ENCODE measurements at regions not wholly inside any gene's neighbourhood (a gene's known extent, or its start where the extent isn't known, plus 50 kb on each side); places are given as distances from the start of the nearest gene placed in this dataset.
"Not testable (repeated sequence)": the region's sequence is repeated elsewhere in the genome, so short reads cannot be mapped to it uniquely, and the experiment has no call there.

DNA sequence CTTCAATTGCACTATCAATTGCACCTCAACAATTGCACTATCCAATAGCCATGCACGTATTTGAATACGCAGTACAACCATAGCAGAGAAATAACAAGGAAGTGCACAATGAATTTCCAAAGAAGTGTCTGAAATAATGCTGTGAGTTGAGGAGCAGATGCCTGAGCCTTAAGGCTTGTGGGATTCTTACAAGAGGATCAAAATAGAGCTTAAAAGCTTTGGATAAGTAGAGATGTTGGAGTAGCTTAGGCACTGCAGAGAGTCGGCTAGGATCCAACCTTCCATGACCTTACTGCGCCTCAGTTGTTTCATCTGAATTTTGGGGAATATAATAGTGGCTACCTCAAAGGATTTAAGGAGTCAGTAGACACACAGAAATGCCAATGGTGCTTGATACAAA lies 196.1 kb upstream of the FLRT2 start:
- DNase-seq: no peak

DNA sequence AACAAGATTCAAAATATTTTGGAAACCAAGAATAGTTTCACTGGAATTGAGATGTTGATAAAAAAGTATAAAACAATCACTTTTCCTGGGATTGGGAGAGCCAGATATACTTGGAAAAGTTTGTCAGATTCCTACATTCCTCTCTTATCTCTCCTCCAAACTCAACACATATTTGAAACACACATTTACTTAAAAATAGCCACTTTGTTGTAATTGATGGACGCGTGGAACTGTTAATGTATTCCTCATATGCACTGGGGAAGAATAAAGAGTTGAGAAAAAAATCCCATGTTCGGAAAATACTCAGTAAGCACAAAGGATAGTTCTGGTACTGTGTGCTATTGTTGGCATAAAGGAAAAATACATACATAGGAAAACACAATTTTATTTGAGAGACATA lies 195.6 kb upstream of the FLRT2 start:
- DNase-seq: no peak

DNA sequence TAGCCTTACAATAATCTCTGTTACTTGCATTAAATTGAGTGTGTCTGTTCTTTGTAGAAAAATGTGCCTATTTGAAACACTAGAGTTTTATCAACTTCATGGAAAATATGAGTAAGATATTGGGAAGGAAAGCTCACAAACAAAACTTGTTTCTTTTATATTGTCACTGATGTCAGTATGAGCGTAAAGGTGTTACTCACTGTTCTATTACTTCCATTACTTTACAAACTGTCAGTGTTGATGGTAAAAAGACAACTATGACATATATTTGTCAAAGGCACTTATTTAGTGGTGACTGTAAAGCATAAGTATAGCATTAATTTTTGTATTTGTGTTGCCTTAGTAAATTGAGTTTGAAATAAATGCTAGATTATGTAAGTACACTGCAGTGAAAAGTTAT lies 193.7 kb upstream of the FLRT2 start:
- DNase-seq: no peak

DNA sequence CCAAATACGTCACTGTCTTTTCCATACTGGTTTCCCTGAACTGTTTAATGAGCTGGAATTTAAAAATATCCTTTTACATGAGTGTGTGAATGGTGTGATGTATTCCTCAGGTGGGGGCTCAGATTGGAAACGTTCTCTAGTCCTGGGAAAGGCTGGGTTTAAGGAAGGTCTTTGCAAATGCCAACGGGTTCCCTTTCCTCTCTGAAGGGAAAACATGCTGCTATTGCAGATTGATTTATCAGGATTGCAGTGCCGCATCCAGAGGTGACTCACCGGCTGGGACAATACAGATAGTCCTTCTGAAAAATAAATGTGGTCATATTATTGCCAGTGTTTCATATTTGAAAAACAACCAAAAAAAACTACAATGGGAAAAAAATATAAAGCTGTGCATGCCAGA lies 193.1 kb upstream of the FLRT2 start:
- DNase-seq: no peak

DNA sequence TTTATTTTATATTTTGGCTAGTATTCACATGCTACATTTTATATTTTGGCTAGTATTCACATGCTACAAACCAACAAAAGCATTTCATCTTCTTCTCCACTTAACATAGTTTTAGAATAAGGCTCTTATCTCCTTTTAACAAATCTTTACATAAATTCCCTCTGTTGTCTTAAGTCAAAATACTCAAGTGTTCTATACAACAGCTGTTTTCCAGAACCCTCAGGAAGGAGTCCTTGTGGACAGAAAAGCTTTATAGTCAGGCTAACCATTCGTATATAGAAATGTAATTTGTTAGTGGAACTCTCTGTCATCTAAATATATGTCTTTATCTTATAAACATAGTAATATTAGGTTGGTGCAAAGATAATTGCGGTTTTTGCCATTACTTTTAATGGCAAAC lies 191.0 kb upstream of the FLRT2 start:
- DNase-seq: no peak

DNA sequence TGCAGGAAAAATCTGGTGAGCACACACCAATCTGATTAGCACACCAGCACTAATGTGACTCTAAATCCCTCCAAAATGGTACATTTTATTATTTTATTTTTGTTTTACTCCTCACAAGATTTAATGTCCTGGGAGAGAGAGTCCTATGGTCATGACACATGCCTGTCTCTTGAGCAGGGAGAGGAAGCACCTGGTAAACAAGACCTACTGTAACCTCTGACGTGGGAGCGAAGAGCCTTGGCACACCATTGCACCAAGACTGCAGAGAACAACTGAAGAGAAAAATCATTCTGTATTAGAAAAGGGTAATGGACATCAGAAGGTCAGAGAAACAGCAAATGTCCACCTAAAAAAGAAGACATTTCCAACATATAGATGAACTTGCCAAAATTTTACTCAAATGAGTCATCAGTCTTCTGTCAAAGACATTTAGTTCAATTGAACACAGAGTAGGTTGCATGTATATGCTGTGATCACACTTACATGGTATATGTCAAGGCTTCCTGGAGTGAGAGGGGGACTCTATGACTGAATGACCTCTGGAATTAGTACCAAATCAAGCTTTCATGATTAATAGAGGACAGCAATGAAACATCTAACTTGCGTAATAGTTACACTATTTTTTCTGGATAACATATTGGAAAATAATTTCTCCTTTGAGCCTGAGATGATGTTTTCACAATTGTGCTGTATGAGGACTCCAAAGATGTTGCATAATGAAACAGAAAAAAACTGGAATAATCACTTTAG lies 186.9 kb upstream of the FLRT2 start:
- no peak for DNase-seq

DNA sequence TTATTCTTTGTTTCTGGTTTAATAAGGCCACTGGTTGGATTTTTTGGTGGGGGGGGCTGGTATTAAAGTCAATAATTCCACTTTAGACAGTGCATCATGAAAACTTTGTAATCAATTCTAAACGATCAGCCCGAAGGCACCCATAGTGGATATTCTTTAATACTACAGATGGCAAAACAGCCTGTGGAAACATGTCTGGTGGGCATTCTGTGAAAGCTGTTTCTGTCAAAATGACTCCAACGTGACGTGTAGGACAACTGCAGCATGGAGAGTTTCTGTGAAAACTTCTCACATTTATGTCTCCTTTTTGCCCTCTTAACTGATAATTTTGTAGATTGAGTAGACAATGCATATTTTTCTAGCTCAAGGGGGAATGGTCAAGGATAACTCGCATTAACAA lies 185.8 kb upstream of the FLRT2 start:
- DNase-seq: no peak

DNA sequence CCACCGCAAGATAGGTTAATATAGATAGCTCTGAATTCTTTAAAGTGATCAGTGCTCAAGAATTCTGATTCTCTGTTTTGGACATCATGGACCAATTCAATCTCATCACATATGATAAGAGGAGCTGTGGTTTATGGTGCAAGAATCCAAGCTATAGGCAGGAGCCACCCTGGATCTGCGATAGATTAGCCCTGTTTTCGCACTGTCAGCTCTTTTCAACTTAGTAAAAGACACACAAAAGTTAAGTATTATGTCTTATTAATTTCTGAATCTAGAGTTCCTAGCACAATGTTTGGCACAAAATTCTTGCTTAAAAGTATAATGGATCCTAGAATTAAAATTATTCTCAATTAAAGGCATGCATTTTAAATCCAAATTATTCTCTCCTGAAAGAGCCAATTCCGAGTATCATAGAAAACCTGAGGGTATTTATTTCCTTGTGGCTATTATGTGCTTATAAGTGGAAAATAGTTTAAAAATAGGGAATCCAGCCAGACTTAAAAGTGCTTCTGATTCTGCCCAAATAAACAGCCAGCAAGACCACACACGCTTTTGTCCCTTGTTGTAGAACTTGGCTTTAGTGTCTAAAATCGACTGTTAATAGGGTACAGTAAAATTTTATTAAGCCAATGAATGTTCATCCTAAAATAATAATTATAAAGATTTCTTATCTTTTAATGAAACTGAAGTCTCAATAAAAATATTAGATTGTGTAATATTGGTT lies 184.9 kb upstream of the FLRT2 start:
- no peak for DNase-seq

DNA sequence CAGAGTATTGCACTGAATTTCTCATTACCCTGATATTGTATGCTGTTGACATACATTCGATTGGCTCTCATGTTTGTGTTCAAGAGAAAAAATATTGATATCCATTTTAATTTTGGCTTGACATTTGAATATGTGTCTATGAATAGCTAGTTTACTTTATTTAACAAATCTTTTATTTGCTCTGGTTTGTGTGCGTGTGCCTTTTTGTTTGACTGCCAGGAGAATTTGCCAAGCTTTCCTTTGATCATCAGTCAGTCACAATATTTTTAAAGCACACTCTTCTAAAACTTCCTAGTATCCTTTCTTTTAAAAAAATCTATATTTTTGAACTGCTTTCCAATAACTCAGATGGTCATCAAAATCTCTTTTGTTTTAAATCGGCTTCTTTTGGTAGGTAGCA lies 179.3 kb upstream of the FLRT2 start:
- DNase-seq: no peak

DNA sequence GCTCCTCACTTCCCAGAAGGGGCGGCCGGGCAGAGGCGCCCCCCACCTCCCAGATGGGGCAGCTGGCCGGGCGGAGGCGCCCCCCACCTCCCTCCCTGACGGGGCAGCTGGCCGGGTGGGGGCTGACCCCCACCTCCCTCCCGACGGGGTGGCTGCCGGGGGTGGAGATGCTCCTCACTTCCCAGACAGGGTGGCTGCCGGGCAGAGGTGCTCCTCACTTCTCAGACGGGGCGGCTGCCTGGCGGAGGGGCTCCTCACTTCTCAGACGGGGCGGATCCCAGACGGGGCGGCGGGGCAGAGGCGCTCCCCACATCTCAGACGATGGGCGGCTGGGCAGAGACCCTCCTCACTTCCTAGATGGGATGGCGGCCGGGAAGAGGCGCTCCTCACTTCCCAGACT lies 177.4 kb upstream of the FLRT2 start:
- DNase-seq: not testable (repeated sequence)

DNA sequence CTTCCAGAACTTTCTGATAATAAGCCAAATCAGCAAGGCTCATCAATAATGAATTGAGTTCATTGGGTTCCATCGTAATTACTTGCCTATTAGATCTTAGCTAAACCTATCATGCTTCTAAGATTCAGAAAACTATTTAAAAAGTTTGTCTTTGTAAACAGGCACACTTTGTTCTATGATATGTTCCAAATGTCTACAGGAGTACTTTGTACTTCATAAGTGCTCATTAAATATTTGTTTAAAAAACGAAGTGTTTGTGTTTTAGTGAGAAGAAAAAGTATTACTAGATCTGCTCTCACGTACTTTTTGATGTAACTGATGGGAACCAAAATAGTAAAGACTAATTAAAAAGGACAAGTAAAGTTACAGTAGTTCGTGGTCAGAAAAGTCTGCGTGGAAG lies 172.8 kb upstream of the FLRT2 start:
- DNase-seq: no peak

DNA sequence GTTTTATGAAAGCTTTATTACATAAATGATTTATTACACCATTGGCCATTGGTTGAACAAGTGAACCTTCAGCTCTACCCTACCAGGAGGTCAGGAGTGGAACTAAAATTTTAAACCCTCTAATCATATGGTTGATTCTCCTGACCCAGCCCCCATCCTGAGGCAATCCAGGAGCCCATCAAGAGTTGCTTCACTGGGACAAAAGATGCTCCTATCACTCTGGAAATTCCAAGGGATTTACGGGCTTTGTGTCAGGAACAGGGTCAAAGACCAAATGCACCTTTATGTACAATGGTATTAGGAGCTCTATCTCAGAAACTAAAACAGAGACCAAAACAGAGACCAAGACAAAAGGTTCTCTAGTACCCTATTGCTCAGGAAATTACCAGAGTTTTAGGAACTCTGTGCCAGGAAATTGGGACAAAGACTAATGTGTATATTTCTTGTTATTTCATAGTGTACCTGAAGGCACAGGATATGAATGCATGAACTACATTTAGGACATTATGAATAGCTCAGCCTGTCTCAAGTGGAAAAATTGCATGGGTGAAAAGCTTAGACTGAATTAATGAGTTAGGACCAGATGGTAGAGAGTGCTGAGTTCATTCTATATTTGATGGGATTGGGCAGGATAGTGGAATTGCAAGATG lies 171.7 kb upstream of the FLRT2 start:
- DNase-seq: no peak

DNA sequence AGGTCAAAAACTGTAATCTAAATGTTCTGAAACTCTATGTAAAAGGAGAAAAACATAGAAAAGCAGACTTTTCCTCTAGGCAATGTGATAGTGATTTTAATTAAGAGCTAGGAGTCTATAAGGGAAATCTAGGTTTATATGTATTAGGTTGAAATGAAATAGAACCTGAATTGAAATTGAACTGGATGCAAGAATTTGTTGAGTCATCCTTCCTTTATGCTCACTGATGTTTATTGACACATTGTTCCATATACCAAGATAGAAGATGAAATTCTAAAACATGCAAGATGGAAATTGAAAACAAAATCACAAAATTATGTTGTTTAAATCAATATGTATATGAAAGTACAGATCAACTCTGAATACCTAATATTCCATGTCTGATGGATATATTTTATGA lies 170.4 kb upstream of the FLRT2 start:
- no peak for DNase-seq

DNA sequence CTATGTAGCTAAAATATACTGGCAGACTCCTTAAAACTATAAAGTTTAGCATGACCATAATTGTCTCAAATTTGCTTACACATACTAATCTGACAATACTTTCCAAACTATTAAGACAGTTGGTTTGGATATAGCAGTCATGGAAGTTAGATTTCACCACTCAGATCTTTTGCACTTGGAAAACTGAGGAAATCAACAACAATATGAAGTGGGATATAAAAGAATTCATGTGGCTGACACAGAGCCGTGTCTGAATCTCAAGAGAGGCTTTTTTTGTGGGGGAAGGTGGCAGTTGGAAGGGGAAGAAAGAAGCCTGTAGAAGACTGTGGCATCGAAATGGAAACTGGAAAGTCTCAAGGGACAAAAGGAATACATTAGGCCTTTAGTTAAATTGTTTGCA lies 166.6 kb upstream of the FLRT2 start:
- DNase-seq: no peak

DNA sequence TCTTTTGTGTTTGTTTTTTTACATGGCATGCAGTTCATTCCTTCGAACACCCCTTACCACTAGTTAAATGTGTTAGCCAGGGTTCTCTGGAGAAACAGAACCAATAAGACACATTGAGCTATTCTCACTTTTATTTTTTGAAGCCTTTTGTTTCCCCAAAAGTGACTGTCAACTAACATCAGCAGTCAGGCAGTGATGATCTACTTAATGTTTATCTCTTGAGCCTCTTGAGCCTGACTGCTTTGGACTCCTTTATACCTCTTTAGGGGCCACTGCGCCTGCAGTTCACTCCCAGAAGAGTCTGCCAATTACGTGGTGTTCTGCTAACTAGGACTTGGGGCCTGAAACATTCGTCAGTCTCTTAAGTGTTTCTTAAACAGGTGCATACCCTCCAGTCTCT lies 163.7 kb upstream of the FLRT2 start:
- DNase-seq: no peak

DNA sequence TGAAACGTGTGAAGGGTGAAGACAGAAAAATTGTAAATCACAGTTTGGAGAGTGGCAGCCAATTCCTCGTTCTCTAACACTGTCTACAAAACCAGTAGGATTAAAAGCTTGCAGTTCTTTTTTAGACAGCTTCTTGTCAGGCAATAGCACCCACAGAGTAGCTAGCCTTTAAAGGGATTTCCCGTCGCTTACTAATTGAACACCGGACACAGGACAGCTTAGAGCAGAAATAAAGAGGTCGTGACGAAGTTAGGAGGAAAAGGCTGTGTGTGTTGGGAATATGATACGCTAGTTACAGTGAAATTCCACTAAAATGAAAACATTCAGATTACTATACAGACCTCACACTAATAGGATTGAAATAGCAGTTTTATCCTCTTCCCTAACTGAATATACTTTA lies 149.1 kb upstream of the FLRT2 start:
- no peak for DNase-seq

DNA sequence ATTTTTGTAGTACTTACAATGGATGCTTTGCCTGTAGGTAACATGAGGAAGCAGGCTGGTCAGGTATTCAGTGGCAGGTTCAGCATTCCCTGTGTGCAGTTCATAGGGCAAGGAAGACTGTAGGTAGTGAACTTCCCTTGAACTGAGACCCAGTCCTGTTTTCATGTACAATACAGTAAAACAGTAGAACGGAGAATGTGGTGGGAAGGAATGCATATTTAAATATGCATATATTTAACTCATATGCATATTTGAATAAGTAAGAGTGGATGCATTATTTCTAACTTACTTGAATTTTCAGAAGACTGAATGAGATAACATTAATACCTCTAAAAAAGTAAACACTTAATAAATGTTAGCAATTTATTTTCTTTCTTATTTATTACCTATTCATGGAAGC lies 147.6 kb upstream of the FLRT2 start:
- no peak for DNase-seq

DNA sequence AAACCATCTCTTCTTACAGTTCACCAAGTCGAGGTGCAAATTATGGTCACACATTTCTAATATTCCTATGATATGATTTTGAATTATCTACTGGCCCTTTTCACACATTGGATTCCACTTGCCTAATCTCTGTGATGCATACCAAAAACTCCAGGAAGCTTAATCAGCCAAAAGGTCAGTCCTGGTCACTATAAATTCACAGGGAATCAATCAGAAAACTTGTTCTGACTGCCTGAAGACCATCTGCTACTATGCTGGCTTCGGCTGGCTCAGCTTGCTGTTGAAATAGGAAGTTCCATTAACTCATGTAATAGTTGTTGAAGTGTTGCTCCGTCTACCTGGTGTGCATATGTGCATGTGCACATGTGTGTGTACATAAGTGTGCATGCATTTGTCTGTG lies 142.8 kb upstream of the FLRT2 start:
- no peak for DNase-seq

DNA sequence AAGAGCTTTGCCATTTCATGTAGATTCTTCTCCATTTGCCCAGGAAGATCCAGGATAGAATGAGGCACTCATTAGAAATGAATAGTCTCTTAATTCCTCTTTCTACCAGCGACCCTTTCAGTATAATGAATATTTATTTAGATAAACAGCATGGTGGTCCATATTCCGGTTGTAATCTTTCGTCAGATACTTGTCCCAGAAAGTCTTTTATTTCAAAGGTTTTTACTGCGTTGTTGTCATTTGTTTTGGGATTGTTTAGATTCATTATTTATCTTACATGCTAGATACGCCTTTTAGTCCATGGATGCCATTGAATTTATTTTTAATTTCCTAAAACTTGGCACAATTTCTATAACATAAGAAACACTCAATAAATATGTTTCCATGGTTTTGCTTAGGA lies 139.7 kb upstream of the FLRT2 start:
- DNase-seq: no peak

DNA sequence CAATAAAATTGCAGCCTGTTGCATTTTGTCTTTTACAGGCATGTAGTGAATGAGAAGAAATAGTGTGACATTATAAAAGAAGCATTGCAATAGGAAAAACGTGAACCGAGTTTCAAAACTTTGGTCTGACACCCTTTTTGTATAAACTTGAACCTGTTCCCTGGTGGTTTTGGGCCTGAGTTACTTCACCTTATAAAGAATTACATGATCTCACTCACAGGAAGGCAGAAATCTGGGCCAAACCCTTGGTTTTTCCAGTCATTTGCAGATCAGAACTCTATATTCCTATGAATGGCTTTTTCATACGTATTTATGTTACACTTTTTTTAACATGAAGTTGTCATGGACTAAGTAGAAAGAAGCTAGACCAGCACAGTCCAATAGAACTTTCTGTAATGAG lies 138.5 kb upstream of the FLRT2 start:
- DNase-seq: no peak

DNA sequence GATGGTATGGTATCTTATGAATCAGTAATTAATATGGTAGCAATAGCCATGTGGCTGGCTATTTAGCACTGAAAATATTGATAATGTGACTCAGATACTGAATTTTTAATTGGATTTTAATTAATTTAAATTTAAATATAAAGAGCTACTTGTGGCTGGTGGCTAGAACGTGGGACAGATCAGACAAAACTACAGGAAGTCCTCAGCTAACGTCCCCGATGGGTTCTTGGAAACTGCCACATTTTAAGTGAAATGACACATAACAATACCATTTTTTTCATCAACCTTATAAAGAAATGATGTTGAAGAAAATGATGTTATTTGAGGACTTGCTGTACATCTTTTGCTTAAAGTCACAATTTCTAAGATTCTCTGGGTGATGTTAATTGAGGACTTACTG lies 138.1 kb upstream of the FLRT2 start:
- DNase-seq: no peak

DNA sequence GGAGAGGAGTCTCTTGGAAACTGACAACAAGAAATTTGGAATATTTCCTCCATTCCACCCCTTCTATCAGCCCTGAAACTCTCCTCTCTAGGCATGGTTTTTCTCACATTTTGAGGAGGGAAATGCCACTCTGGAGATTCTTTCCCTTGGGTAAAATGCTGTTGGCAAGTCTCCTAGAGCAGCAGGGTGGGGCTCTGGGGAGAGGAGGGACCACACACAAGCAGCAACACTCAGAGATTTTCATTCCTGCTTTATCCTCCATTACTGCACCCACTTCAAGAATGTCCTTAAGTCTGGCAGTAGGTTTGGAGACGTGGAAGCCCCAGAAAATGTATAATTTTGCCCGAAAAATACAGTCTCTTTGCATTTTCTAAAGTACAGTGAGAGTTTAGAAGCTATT lies 130.8 kb upstream of the FLRT2 start:
- DNase-seq: no peak

DNA sequence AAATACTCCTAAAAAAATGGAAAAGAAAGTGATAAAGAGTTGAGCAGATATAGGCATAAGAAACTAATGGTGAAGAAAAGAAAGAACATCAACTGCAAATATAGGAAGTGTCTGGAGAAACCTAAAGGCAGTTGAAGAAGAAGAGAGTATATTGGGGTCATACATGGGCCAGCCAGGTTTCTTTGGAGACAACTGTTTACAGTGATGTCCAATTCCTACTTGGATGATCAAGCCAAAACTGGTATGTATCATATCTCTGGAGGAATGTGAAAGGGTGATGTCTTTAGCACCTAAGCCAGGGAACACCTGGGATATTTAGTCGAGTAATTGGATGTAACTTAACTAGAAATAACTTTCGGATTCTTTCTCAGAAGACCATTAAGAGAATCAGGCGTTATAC lies 129.3 kb upstream of the FLRT2 start:
- no peak for DNase-seq

DNA sequence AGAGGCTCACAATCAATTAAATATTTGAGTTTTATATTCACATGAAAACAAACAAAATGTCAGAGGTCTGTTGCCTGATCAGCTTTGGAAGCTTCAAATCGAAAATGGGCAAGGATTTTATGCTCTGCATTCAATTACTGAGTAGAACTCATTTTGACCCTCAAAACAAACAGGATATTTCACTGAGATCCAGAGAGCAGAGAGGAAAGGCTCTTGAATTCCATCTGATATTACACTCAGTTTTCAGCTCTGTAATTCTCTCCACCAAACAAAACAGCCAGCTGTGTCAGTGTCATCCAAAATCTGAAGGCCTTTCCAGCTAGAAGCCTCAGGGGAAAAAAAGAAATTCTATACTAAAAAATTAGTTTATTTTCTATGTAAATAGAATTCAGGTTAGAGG lies 128.6 kb upstream of the FLRT2 start:
- DNase-seq: no peak

All from kidney glomerular epithelial cell (primary cell).